Panc1 (cell line): ENCODE measurements at regions not wholly inside any gene's neighbourhood (a gene's known extent, or its start where the extent isn't known, plus 50 kb on each side); places are given as distances from the start of the nearest gene placed in this dataset.

Experiments used
- ATAC-seq: fragments of 200-7000 bp; cut with Tn5 transposase; 2 replicates; pipeline ENCODE4 v1.9.1; 2020; ENCODE audit warnings: mild to moderate bottlenecking, moderate library complexity
- BruUV-seq: library from RNA; stranded (reverse); fragments of 400-500 nt; replicated peaks from 2 replicates; lab custom pipeline; 2021; lab: Mats Ljungman, UMichigan
- CTCF ChIA-PET: fragments of 300-600 bp; sonication (Branson Sonifier 250); formaldehyde crosslinking; loops from one replicate; lab custom pipeline; 2022; ENCODE audit warnings: antibody characterized with exemption; lab: Charles Lee
- POLR2A ChIA-PET: fragments of 300-600 bp; sonication (Branson Sonifier 250); formaldehyde crosslinking; loops from one replicate; lab custom pipeline; 2022; ENCODE audit warnings: antibody characterized with exemption; lab: Charles Lee
- DNase-seq: peaks from one replicate; pipeline ENCODE4 v3.0.0-alpha.2; 2010; ENCODE audit warnings: low read depth, low spot score
- H3K27ac ChIP-seq: 2 replicates; pipeline ENCODE4 v1.5.1; 2011; ENCODE audit warnings: mild to moderate bottlenecking, low read length, inconsistent platforms
- H3K27me3 ChIP-seq: fragments of 200-500 bp; sonication (Bioruptor generic); 2 replicates; pipeline ENCODE4 v1.6.0; 2014; ENCODE audit warnings: low read length, inconsistent platforms; ENCODE audit not compliant: control insufficient read depth, insufficient read depth
- H3K36me3 ChIP-seq: fragments of 200-500 bp; sonication (Bioruptor generic); 2 replicates; pipeline ENCODE4 v1.5.1; 2014; ENCODE audit warnings: inconsistent platforms, mild to moderate bottlenecking, low read length, moderate library complexity; ENCODE audit not compliant: control insufficient read depth, insufficient read depth
- H3K4me1 ChIP-seq: 2 replicates; pipeline ENCODE4 v1.5.1; 2011; ENCODE audit warnings: inconsistent platforms, mild to moderate bottlenecking, low read length, moderate library complexity; ENCODE audit not compliant: control insufficient read depth, insufficient read depth
- H3K4me3 ChIP-seq, 2 experiments: 2 replicates each; pipeline ENCODE4 v1.5.1; 2011 to 2012; ENCODE audit warnings: low read depth in 2 of 2, low read length in 2 of 2, mild to moderate bottlenecking in 2 of 2, inconsistent platforms in 1 of 2, moderate library complexity in 1 of 2
- H3K9me3 ChIP-seq: fragments of 200-500 bp; sonication (Bioruptor generic); 2 replicates; pipeline ENCODE4 v1.5.1; 2014; ENCODE audit warnings: low read depth, mild to moderate bottlenecking, inconsistent platforms, low read length, moderate library complexity; ENCODE audit not compliant: control insufficient read depth, insufficient read depth
- CTCF ChIP-seq: fragments of 450-650 bp; IDR thresholded peaks from 2 replicates; pipeline ENCODE4 v1.5.1; 2017; ENCODE audit warnings: mild to moderate bottlenecking
- POLR2AphosphoS5 ChIP-seq: IDR thresholded peaks from 2 replicates; pipeline ENCODE4 v1.6.1; 2012; ENCODE audit warnings: mild to moderate bottlenecking, low read depth, low read length, moderate library complexity
- REST ChIP-seq, 2 experiments: IDR thresholded peaks; 2 replicates each; pipeline ENCODE4 v1.6.1; 2011 to 2012; ENCODE audit warnings: low read depth in 2 of 2, control low read depth in 1 of 2, low read length in 1 of 2, mild to moderate bottlenecking in 1 of 2, moderate library complexity in 1 of 2; ENCODE audit not compliant: insufficient read depth in 1 of 2
- SIN3A ChIP-seq: IDR thresholded peaks from 2 replicates; pipeline ENCODE4 v1.6.1; 2012; ENCODE audit warnings: low read depth, mild to moderate bottlenecking, low read length, moderate library complexity, borderline replicate concordance; ENCODE audit not compliant: insufficient read depth
- TCF7L2 ChIP-seq: IDR thresholded peaks from 2 replicates; pipeline ENCODE4 v1.6.1; 2011; ENCODE audit warnings: mild to moderate bottlenecking, low read depth, low read length, inconsistent platforms
- in situ Hi-C: cut with HindIII; loops from 2 replicates; pipeline ENCODE4 v1.10.0; 2016; ENCODE audit warnings: low sequenced_read_pairs, low pct_unique_long_range_greater_than_20kb
- intact Hi-C: fragments of 100-400 bp; cut with micrococcal nuclease; formaldehyde crosslinking; loops from one replicate; pipeline ENCODE4 v1.10.0; 2022; ENCODE audit not compliant: unreplicated experiment

- no TSS peak for BruUV-seq
- Histone ChIP-seq H3K4me1 (no peaks in the 10 kb centered on the region), H3K36me3 (no peaks in the 10 kb centered on the region), H3K27me3 (no peaks in the 10 kb centered on the region), H3K4me3 (no peak overlapping the region), H3K9me3 (no peaks in the 10 kb centered on the region), H3K27ac (no peak overlapping the region)
- in situ Hi-C loops: no loop called here
- ChIA-PET POLR2A (no interaction called here), CTCF (no interaction called here)
- TF ChIP-seq REST (IDR thresholded peaks at IDR 0.05; ENCODE audit: insufficient read depth in 1 of 2, low read depth in 2 of 2, low read length in 1 of 2): no peak
- no peak for TF ChIP-seq CTCF
- no peak for TF ChIP-seq POLR2AphosphoS5
- TF ChIP-seq SIN3A: no peak
- no peak for TF ChIP-seq TCF7L2
- intact Hi-C loops: no loop called here
- ATAC-seq (no peak), DNase-seq (no peak)
Measured at GRCh38 chr9:2904242-2904930, 60.5 kb upstream of the PUM3 start.
